Esophagus (tissue), 2 donors: ENCODE measurements at regions not wholly inside any gene's neighbourhood (a gene's known extent, or its start where the extent isn't known, plus 50 kb on each side); places are given as distances from the start of the nearest gene placed in this dataset.

Source experiments
- H3K27ac ChIP-seq, 2 donors: one replicate each; pipeline ENCODE4 v1.5.1; 2013; ENCODE audit warnings: low read depth in 2 of 2, mild to moderate bottlenecking in 2 of 2, inconsistent platforms in 1 of 2, low read length in 1 of 2, moderate library complexity in 1 of 2
- H3K27me3 ChIP-seq, 2 donors: one replicate each; pipeline ENCODE4 v1.6.1; 2013; ENCODE audit warnings: low read length in 2 of 2, control low read depth in 1 of 2, mild to moderate bottlenecking in 1 of 2; ENCODE audit not compliant: insufficient read depth in 2 of 2, control insufficient read depth in 1 of 2
- H3K36me3 ChIP-seq, 2 donors: one replicate each; pipeline ENCODE4 v1.6.1; 2013; ENCODE audit warnings: low read length in 1 of 2; ENCODE audit not compliant: control insufficient read depth in 2 of 2, insufficient read depth in 2 of 2
- H3K4me1 ChIP-seq, 2 donors: one replicate each; pipeline ENCODE4 v1.6.1; 2013; ENCODE audit warnings: low read length in 1 of 2; ENCODE audit not compliant: control insufficient read depth in 2 of 2, insufficient read depth in 2 of 2
- H3K4me3 ChIP-seq, 2 donors: one replicate each; pipeline ENCODE4 v1.5.1; 2013; ENCODE audit warnings: low read length in 2 of 2, mild to moderate bottlenecking in 2 of 2, low read depth in 1 of 2, moderate library complexity in 1 of 2
- H3K9me3 ChIP-seq, 2 donors: one replicate each; pipeline ENCODE4 v1.6.1; 2013; ENCODE audit warnings: mild to moderate bottlenecking in 2 of 2, low read depth in 1 of 2, low read length in 1 of 2, moderate library complexity in 1 of 2; ENCODE audit not compliant: control insufficient read depth in 2 of 2, insufficient read depth in 1 of 2
- WGBS, 2 donors: extraction: QIAGEN DNeasy Blood & Tissue Kit; methylation state at CpG; one replicate each; pipeline ENCODE4 v1.1.7; 2013; 5-methylcytosine and 5-hydroxymethylcytosine counted together
- donor health status: healthy with polysubstance abuse.
- donor health status: Bipolar disorder and iron deficiency.

- no peaks in the 10 kb centered on the region for H3K9me3 ChIP-seq
- no peaks in the 10 kb centered on the region for H3K36me3 ChIP-seq
- H3K27me3 ChIP-seq, result no peaks in the 10 kb centered on the region
- no peak overlapping the region for H3K4me3 ChIP-seq
- 67 to 71% methylated on average over 3 of the region's 3 CpGs for WGBS, 2 donors
- no peak overlapping the region for H3K27ac ChIP-seq
- no peaks in the 10 kb centered on the region for H3K4me1 ChIP-seq
Observed at GRCh38 chr9:107983762-107984161, 494.2 kb upstream of the KLF4 start.

DNA sequence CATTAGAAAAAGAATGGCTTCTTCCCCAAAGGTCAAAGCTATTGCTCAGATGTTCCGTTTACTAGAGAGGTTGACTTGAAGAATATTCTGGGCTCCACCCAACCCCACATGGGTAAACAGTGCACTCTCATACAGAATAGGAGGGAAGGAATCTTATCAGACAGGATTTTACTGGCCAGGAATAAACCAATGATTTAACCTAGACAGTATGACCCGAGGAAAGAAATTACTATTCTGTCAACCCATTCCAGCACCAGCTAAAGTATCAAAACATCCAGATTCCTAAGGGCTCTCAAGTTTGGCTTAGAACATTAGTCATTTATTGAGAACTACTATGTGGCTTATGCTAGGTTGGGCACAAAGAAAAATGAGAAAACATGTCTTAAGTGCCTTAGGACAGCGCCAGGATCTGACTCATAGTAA lies 493.6 kb upstream of the KLF4 start:
- no peaks in the 10 kb centered on the region for H3K9me3 ChIP-seq
- H3K4me3 ChIP-seq, result no peak overlapping the region
- peak overlapping the region in 1 of 2 donors; percentile 60 for H3K27ac ChIP-seq
- H3K27me3 ChIP-seq, result no peaks in the 10 kb centered on the region
- WGBS, 2 donors, result 30 to 43% methylated on average over 3 of the region's 3 CpGs
- H3K4me1 ChIP-seq, result no peaks in the 10 kb centered on the region
- no peaks in the 10 kb centered on the region for H3K36me3 ChIP-seq

DNA sequence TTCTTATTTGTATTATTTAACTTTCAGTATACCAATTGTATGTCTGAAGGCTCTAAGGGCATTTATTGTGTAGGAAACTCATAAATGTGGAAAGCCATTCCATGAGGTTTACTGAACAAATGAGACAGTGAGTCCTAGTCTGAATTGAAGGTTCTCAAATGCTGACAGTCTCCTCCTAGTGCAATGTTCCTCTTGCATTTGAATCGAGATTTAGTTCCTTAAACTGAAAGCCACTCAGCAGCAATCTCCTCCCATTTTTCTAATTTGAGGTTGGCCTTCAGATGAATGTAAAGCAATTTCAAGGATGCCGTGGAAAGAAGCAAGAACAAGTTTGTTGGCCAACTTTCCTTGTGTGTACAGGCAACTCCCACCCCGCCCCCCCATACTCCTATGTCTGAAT lies 493.2 kb upstream of the KLF4 start:
- Histone ChIP-seq H3K36me3 (no peaks in the 10 kb centered on the region), H3K27ac (peak overlapping the region; percentile 60 to 67), H3K9me3 (no peaks in the 10 kb centered on the region), H3K4me3 (no peak overlapping the region), H3K4me1 (no peaks in the 10 kb centered on the region), H3K27me3 (no peaks in the 10 kb centered on the region)
- WGBS, 2 donors, result 30 to 43% methylated on average over 3 of the region's 3 CpGs

DNA sequence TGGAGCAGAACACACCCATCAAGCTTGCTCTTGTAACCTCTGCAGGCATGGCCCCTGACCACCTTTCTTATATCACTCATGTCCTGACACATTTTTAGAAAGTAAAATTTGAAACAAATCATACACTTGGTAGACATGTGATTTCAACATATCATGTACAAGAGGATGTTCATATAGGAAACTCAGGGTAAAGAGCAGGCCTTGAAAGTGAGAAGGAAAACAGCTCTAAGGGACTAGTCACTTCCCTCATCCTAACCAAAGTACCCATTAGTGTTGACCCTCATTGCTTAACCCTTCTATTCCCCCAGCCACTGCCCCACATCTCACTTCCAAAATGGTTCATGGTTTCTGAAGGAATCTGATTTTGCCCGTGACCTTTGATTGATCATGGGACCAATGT lies 492.4 kb upstream of the KLF4 start:
- WGBS, 2 donors, result 95 to 96% methylated on average over 1 of the region's 1 CpG
- H3K9me3 ChIP-seq, result no peaks in the 10 kb centered on the region
- no peaks in the 10 kb centered on the region for H3K4me1 ChIP-seq
- no peaks in the 10 kb centered on the region for H3K36me3 ChIP-seq
- H3K4me3 ChIP-seq, result no peak overlapping the region
- H3K27me3 ChIP-seq, result no peaks in the 10 kb centered on the region
- no peak overlapping the region for H3K27ac ChIP-seq

DNA sequence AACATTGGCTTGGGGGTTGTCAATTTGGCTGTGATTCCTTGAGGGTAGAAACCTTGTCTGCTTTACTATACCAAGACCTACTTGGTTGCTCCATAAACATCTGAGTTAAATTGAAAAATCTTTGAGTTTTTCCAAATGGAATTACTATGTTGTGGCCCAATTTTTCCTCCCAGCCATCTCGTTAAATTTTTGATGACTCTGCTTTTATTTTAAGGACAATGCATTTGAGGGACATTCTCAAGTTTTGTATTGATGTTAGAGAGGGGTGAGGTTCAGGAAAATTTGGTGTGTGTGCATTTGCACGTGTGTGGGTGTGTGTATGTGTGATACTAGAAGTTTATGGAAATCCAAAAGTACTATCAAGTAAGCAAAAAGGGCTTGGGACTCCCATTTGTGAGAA lies 491.4 kb upstream of the KLF4 start:
- WGBS, 2 donors, result 85 to 92% methylated on average over 2 of the region's 2 CpGs
- Histone ChIP-seq H3K4me1 (peaks cover 0 to 4% of the 10 kb centered on the region in 2 donors), H3K36me3 (no peaks in the 10 kb centered on the region), H3K4me3 (no peak overlapping the region), H3K27ac (no peak overlapping the region), H3K9me3 (peaks cover 0 to 2% of the 10 kb centered on the region in 2 donors), H3K27me3 (no peaks in the 10 kb centered on the region)

DNA sequence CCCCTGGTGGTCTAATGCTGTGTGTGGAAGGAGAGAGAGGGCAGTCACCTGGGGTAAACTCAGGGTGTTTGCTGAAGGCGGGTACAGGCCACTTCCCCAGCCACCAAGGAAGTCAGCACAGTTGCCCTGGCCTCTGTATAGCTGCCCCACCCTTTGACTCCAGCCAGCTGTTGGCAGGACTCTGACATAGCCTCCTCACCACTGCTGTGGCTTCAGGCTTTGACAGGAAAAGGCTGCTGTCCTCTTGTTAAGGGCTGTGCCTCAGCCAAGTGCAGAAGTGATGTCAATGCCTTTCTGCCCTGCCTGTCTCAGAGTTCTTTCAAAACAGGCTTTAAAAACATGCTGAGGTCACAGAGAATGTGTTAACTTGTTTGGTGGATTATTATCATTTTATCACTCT lies 487.2 kb upstream of the KLF4 start:
- Histone ChIP-seq H3K9me3 (peaks cover 0 to 2% of the 10 kb centered on the region in 2 donors), H3K27ac (peak overlapping the region; percentile 29 to 86), H3K4me1 (peaks cover 0 to 4% of the 10 kb centered on the region in 2 donors), H3K36me3 (no peaks in the 10 kb centered on the region), H3K27me3 (no peaks in the 10 kb centered on the region), H3K4me3 (no peak overlapping the region)
- 38 to 57% methylated on average over 1 of the region's 1 CpG for WGBS, 2 donors

- Histone ChIP-seq H3K4me3 (no peak overlapping the region), H3K9me3 (peaks cover 0 to 2% of the 10 kb centered on the region in 2 donors), H3K27me3 (no peaks in the 10 kb centered on the region), H3K27ac (no peak overlapping the region), H3K4me1 (peaks cover 2 to 7% of the 10 kb centered on the region in 2 donors), H3K36me3 (no peaks in the 10 kb centered on the region)
- WGBS, 2 donors, result 67 to 83% methylated on average over 5 of the region's 5 CpGs
Observed at GRCh38 chr9:107975426-107976010, 485.9 kb upstream of the KLF4 start.

- 66 to 68% methylated on average over 1 of the region's 1 CpG for WGBS, 2 donors
- no peak overlapping the region for H3K4me3 ChIP-seq
Observed at GRCh38 chr9:107973451-107973850, 483.9 kb upstream of the KLF4 start.

GRCh38 chr9:107972346-107972745 lies 482.8 kb upstream of the KLF4 start:
- H3K4me1 ChIP-seq, result peaks cover 2 to 15% of the 10 kb centered on the region in 2 donors
- 50 to 63% methylated on average over 7 of the region's 7 CpGs for WGBS, 2 donors

More at GRCh38 chr9:107973451-107973850, 483.9 kb upstream of the KLF4 start:
- Histone ChIP-seq H3K27me3 (no peaks in the 10 kb centered on the region), H3K36me3 (no peaks in the 10 kb centered on the region), H3K27ac (peak overlapping the region; percentile 61 to 84), H3K9me3 (peaks cover 0 to 2% of the 10 kb centered on the region in 2 donors), H3K4me1 (peaks cover 2 to 11% of the 10 kb centered on the region in 2 donors)

GRCh38 chr9:107971241-107971640 lies 481.7 kb upstream of the KLF4 start:
- no peaks in the 10 kb centered on the region for H3K9me3 ChIP-seq
- H3K4me3 ChIP-seq, result no peak overlapping the region
- H3K27ac ChIP-seq, result peak overlapping the region in 1 of 2 donors; percentile 33
- no peaks in the 10 kb centered on the region for H3K27me3 ChIP-seq
- peaks cover 2 to 13% of the 10 kb centered on the region in 2 donors for H3K4me1 ChIP-seq
- H3K36me3 ChIP-seq, result no peaks in the 10 kb centered on the region

More at GRCh38 chr9:107972346-107972745, 482.8 kb upstream of the KLF4 start:
- Histone ChIP-seq H3K27me3 (no peaks in the 10 kb centered on the region), H3K36me3 (no peaks in the 10 kb centered on the region), H3K27ac (peak overlapping the region; percentile 21 to 72), H3K9me3 (peaks cover 0 to 2% of the 10 kb centered on the region in 2 donors), H3K4me3 (no peak overlapping the region)
